Endothelial cell (in vitro differentiated cells): ENCODE measurements at regions not wholly inside any gene's neighbourhood (a gene's known extent, or its start where the extent isn't known, plus 50 kb on each side); places are given as distances from the start of the nearest gene placed in this dataset.

ENCODE experiments used
- DNase-seq: peaks from one replicate; pipeline ENCODE4 v3.0.0; 2021; ENCODE audit warnings: low spot score
- H3K27ac Mint-ChIP-seq: one replicate; pipeline ENCODE4 v1.8.0; 2021; ENCODE audit warnings: mixed read lengths, inconsistent platforms; ENCODE audit not compliant: unreplicated experiment
- H3K27me3 Mint-ChIP-seq: one replicate; pipeline ENCODE4 v1.8.0; 2021; ENCODE audit warnings: mild to moderate bottlenecking, moderate library complexity, mixed read lengths, inconsistent platforms; ENCODE audit not compliant: unreplicated experiment
- H3K36me3 Mint-ChIP-seq: one replicate; pipeline ENCODE4 v1.8.0; 2021; ENCODE audit warnings: mild to moderate bottlenecking, low read depth, mixed read lengths, inconsistent platforms; ENCODE audit not compliant: unreplicated experiment
- H3K4me1 Mint-ChIP-seq: one replicate; pipeline ENCODE4 v1.8.0; 2021; ENCODE audit warnings: mild to moderate bottlenecking, mixed read lengths, inconsistent platforms; ENCODE audit not compliant: unreplicated experiment
- H3K4me3 Mint-ChIP-seq: one replicate; pipeline ENCODE4 v1.8.0; 2021; ENCODE audit warnings: mild to moderate bottlenecking, mixed read lengths, inconsistent platforms; ENCODE audit not compliant: unreplicated experiment
- H3K9me3 Mint-ChIP-seq: one replicate; pipeline ENCODE4 v1.8.0; 2021; ENCODE audit warnings: mixed read lengths, inconsistent platforms; ENCODE audit not compliant: unreplicated experiment
- CTCF ChIP-seq: fragments of 200-600 bp; sonication (generic); IDR thresholded peaks from one replicate; pipeline ENCODE4 v1.5.0; 2021; ENCODE audit warnings: antibody characterized with exemption; ENCODE audit not compliant: unreplicated experiment

GRCh38 chr1:82907313-82907712 is 1091.6 kb downstream of the TTLL7 start:
- TF ChIP-seq CTCF, result no peak
- H3K27me3 Mint-ChIP-seq, result no peaks in the 10 kb centered on the region
- DNase-seq, result no peak
- peaks cover 8% of the 10 kb centered on the region for H3K4me1 Mint-ChIP-seq
- H3K9me3 Mint-ChIP-seq, result no peaks in the 10 kb centered on the region
- H3K4me3 Mint-ChIP-seq, result no peak overlapping the region
- no peaks in the 10 kb centered on the region for H3K36me3 Mint-ChIP-seq
- no peak overlapping the region for H3K27ac Mint-ChIP-seq

DNA sequence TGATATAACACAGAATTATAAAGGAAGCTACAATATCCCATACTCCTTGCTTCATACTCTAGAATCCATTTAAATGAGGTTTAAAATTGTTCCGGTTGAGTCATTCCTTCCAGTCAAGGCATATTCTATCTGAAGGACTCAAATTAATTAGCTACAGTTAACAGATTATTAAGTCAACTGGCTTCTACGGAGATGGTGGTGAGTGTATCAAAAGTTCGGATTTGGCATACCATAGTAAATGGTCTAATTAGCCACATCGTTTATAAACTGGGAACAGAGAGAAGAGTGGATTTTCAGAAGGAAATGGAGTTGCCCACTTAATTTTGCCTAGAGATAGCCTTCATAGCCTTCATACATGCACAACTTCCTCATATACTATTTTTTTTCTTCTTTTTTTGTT is 1095.3 kb downstream of the TTLL7 start:
- Mint-ChIP-seq H3K27ac (no peak overlapping the region), H3K27me3 (peaks cover 2% of the 10 kb centered on the region), H3K36me3 (no peaks in the 10 kb centered on the region), H3K4me1 (peaks cover 14% of the 10 kb centered on the region), H3K9me3 (no peaks in the 10 kb centered on the region), H3K4me3 (no peak overlapping the region)
- no peak for DNase-seq
- no peak for TF ChIP-seq CTCF

GRCh38 chr1:82901561-82901960 is 1097.4 kb downstream of the TTLL7 start:
- TF ChIP-seq CTCF, result no peak
- Mint-ChIP-seq H3K4me1 (peaks cover 7% of the 10 kb centered on the region), H3K27me3 (peaks cover 7% of the 10 kb centered on the region), H3K4me3 (no peak overlapping the region), H3K9me3 (no peaks in the 10 kb centered on the region), H3K36me3 (no peaks in the 10 kb centered on the region), H3K27ac (no peak overlapping the region)
- DNase-seq, result no peak

DNA sequence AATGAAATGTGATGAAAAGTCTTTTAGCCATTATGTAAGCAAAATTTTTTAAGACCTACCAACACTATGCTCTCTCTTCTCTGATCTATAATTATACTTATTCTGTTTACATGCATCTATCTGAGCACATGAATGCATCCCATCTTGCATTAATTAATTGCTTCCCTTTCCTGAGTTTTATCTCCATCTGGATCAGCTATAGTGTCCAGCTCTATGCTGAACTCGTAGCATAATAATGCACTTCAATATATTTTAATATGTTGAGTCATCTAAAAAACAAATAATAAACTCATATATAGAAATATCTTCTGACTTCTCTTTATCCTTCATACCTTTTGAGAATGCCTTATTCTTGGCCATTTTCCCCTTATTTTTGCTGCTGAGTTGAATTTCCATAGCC is 1097.8 kb downstream of the TTLL7 start:
- no peak overlapping the region for H3K27ac Mint-ChIP-seq
- no peaks in the 10 kb centered on the region for H3K36me3 Mint-ChIP-seq
- H3K4me1 Mint-ChIP-seq, result peaks cover 7% of the 10 kb centered on the region
- no peak for TF ChIP-seq CTCF
- peaks cover 7% of the 10 kb centered on the region for H3K27me3 Mint-ChIP-seq
- H3K4me3 Mint-ChIP-seq, result no peak overlapping the region
- no peaks in the 10 kb centered on the region for H3K9me3 Mint-ChIP-seq
- no peak for DNase-seq

- Mint-ChIP-seq H3K36me3 (no peaks in the 10 kb centered on the region), H3K9me3 (no peaks in the 10 kb centered on the region), H3K4me3 (no peak overlapping the region), H3K4me1 (peaks cover 7% of the 10 kb centered on the region), H3K27me3 (peaks cover 7% of the 10 kb centered on the region), H3K27ac (no peak overlapping the region)
- TF ChIP-seq CTCF, result no peak
- no peak for DNase-seq
Observed at GRCh38 chr1:82899017-82899416, 1098.3 kb downstream of the ADGRL2 start.
